ENCODE measurements at regions not wholly inside any gene's neighbourhood (a gene's known extent, or its start where the extent isn't known, plus 50 kb on each side); places are given as distances from the start of the nearest gene placed in this dataset.

GRCh38 chr9:75448281-75448680 lies 360.0 kb downstream of the OSTF1 start:
- Mint-ChIP-seq H3K9me3 (peaks cover under 1% of the 10 kb centered on the region; the same call in 1 of the 3 replicates), H3K36me3 (ENCODE audit: low read depth) (peaks cover 2% of the 10 kb centered on the region; the same call in 1 of the 3 replicates), H3K27ac (peak overlapping the region; percentile 21; the same call in 1 of the 2 replicates), H3K27me3 (ENCODE audit: insufficient read depth, low read depth, poor library complexity) (no peaks in the 10 kb centered on the region), H3K4me1 (peaks cover 18% of the 10 kb centered on the region), H3K4me3 (no peak overlapping the region)
- no peaks in the 10 kb centered on the region for H3K79me2 ChIP-seq (replicated peaks; ENCODE audit: insufficient read depth)
- H3K27ac ChIP-seq (ENCODE audit: low read depth), result no peak overlapping the region
- peaks cover 3% of the 10 kb centered on the region for H3K4me1 ChIP-seq (ENCODE audit: insufficient read depth)
- no peaks in the 10 kb centered on the region for H4K20me1 ChIP-seq (replicated peaks; ENCODE audit: insufficient read depth)
- no peak overlapping the region for H3K4me3 ChIP-seq
- peaks cover 11% of the 10 kb centered on the region for H3K9me2 ChIP-seq (ENCODE audit: insufficient read depth)
- no peaks in the 10 kb centered on the region for H3F3A ChIP-seq (replicated peaks; ENCODE audit: low read depth)
- no peak overlapping the region for H3K4me2 ChIP-seq
- no peak for DNase-seq (ENCODE audit: low spot score)
- H3K36me3 ChIP-seq (ENCODE audit: insufficient read depth), result no peaks in the 10 kb centered on the region
- ATAC-seq, result no peak
- H3K27me3 ChIP-seq (ENCODE audit: insufficient read depth), result no peaks in the 10 kb centered on the region
- TF ChIP-seq CTCF (conservative IDR thresholded peaks at IDR 0.05; ENCODE audit: low read depth in 2 of 2), result no peak
- no peak for TF ChIP-seq STAT1 (IDR thresholded peaks at IDR 0.05; ENCODE audit: unreplicated experiment)
- no peak for TF ChIP-seq REST (IDR thresholded peaks at IDR 0.05; ENCODE audit: unreplicated experiment)
- no peak for TF ChIP-seq ZNF114 (CRISPR knock-in tag; IDR thresholded peaks at IDR 0.05)
- no peak for TF ChIP-seq CREB1 (CRISPR knock-in tag; IDR thresholded peaks at IDR 0.05; ENCODE audit: low read depth)
- TF ChIP-seq POLR2AphosphoS5 (IDR thresholded peaks at IDR 0.05; ENCODE audit: low read depth), result no peak
- peak overlapping the region; percentile 94 for H2AFZ ChIP-seq

GRCh38 chr9:75448955-75449354 lies 360.6 kb downstream of the OSTF1 start:
- H3K27me3 Mint-ChIP-seq (ENCODE audit: insufficient read depth, low read depth, poor library complexity), result no peaks in the 10 kb centered on the region
- H3K27ac ChIP-seq (ENCODE audit: low read depth), result no peak overlapping the region
- no peaks in the 10 kb centered on the region; the same call in 2 of the 3 replicates for H3K36me3 Mint-ChIP-seq (ENCODE audit: low read depth)
- no peaks in the 10 kb centered on the region for H3K36me3 ChIP-seq (ENCODE audit: insufficient read depth)
- ATAC-seq, result no peak
- no peaks in the 10 kb centered on the region for H3F3A ChIP-seq (replicated peaks; ENCODE audit: low read depth)
- no peaks in the 10 kb centered on the region for H3K79me2 ChIP-seq (replicated peaks; ENCODE audit: insufficient read depth)
- H4K20me1 ChIP-seq (replicated peaks; ENCODE audit: insufficient read depth), result no peaks in the 10 kb centered on the region
- H3K9me3 Mint-ChIP-seq, result peaks cover 2% of the 10 kb centered on the region; the same call in 1 of the 3 replicates
- H3K4me1 ChIP-seq (ENCODE audit: insufficient read depth), result peaks cover 3% of the 10 kb centered on the region
- peaks cover 11% of the 10 kb centered on the region for H3K9me2 ChIP-seq (ENCODE audit: insufficient read depth)
- peak overlapping the region; percentile 77; the same call in 1 of the 2 replicates for H2AFZ ChIP-seq
- no peak overlapping the region for H3K4me2 ChIP-seq
- peaks cover 18% of the 10 kb centered on the region for H3K4me1 Mint-ChIP-seq
- H3K27ac Mint-ChIP-seq, result no peak overlapping the region
- H3K4me3 Mint-ChIP-seq, result no peak overlapping the region
- H3K27me3 ChIP-seq (ENCODE audit: insufficient read depth), result no peaks in the 10 kb centered on the region
- no peak overlapping the region for H3K4me3 ChIP-seq
- DNase-seq (ENCODE audit: low spot score), result no peak
- no peak for TF ChIP-seq CREB1 (CRISPR knock-in tag; IDR thresholded peaks at IDR 0.05; ENCODE audit: low read depth)
- no peak for TF ChIP-seq ZNF114 (CRISPR knock-in tag; IDR thresholded peaks at IDR 0.05)
- TF ChIP-seq EZH2 (IDR thresholded peaks at IDR 0.05; ENCODE audit: low read depth, unreplicated experiment), result no peak
- TF ChIP-seq POLR2AphosphoS5 (IDR thresholded peaks at IDR 0.05; ENCODE audit: low read depth), result no peak
- no peak for TF ChIP-seq NANOG (IDR thresholded peaks at IDR 0.05; ENCODE audit: borderline replicate concordance)
- TF ChIP-seq ZNF331 (CRISPR knock-in tag; IDR thresholded peaks at IDR 0.05; ENCODE audit: low read depth), result no peak
- TF ChIP-seq STAT1 (IDR thresholded peaks at IDR 0.05; ENCODE audit: unreplicated experiment), result no peak
- TF ChIP-seq ETS1 (IDR thresholded peaks at IDR 0.05), result no peak
- no peak for TF ChIP-seq JUNB (IDR thresholded peaks at IDR 0.05; ENCODE audit: unreplicated experiment)
